ENCODE measurements at regions not wholly inside any gene's neighbourhood (a gene's known extent, or its start where the extent isn't known, plus 50 kb on each side); places are given as distances from the start of the nearest gene placed in this dataset.
A peak's percentile ranks its signal among the peaks of the same experiment; 100 is the strongest.

DNA sequence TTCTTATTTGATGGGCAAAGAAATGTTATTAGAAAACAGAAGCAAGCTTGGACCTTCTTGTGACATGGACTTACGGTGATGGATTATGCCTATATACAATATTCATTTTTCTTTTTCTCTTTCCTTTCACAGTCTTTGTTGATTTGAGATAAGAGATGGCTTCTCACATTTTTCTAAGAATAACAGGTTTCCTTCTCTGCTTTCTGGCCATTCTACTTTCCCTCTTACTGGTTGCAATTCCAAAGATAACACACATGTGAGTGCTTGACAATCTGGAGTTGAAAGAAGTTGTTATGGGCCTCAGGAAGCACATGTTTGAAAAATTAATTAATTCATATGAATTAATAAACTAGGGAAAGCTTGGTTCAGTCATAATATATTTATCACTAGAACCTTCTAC is 89.8 kb upstream of the RPS23 start:
- Histone ChIP-seq H4K20me1 (replicated peaks; ENCODE audit: control insufficient read depth, insufficient read depth, low read length) (no peaks in the 10 kb centered on the region), H3K9ac (ENCODE audit: insufficient read depth in 1 of 2, low read depth in 2 of 2, low read length in 2 of 2) (no peak overlapping the region), H3K27me3 (ENCODE audit: control insufficient read depth in 2 of 2, insufficient read depth in 2 of 2, low read length in 2 of 2) (no peaks in the 10 kb centered on the region), H3K4me1 (replicated peaks in 1 of 2; ENCODE audit: control insufficient read depth in 2 of 2, insufficient read depth in 2 of 2, low read length in 2 of 2) (peaks cover 8 to 14% of the 10 kb centered on the region in 2 experiments; a peak in 4 of 5 replicates), H3K9me1 (ENCODE audit: control insufficient read depth, insufficient read depth, low read length) (no peaks in the 10 kb centered on the region), H3K27ac (ENCODE audit: extremely low read depth, low read depth, low read length) (peak overlapping the region; percentile 42; the same call in 1 of the 3 replicates), H3K36me3 (ENCODE audit: control insufficient read depth, insufficient read depth, low read length) (no peaks in the 10 kb centered on the region), H3K79me2 (ENCODE audit: control insufficient read depth, insufficient read depth, low read length) (no peaks in the 10 kb centered on the region), H2AFZ (ENCODE audit: low read depth, low read length) (peak overlapping the region; percentile 72), H3K4me2 (ENCODE audit: insufficient read depth, low read length) (no peak overlapping the region), H3K9me3 (replicated peaks; ENCODE audit: control insufficient read depth, insufficient read depth, low read depth, low read length) (no peaks in the 10 kb centered on the region), H3K4me3 (no peak overlapping the region)
- intact Hi-C loops (cut with micrococcal nuclease) (no loop called here), in situ Hi-C loops (cut with MboI) (loop anchor here (25.0 kb wide), 2 partner anchors 269 to 419 kb away; no protein-coding TSS in a partner anchor)
- WGBS (ENCODE audit: insufficient coverage, low coverage, missing lambda C conversion rate) = 11% methylated on average over 1 of the region's 1 CpG
- ChIA-PET CTCF (ENCODE audit: low intra/inter-chr PET ratio) (no interaction called here), POLR2A (interaction anchor here (0.7 to 3.4 kb wide), 2 partner anchors 10 kb away, joined by 3 to 13 read pairs; no protein-coding TSS in a partner anchor)
- no peak for DNase-seq (ENCODE audit: extremely low read depth in 1 of 4, low spot score in 3 of 4)
- no peak; the same call in 2 of the 3 replicates for ATAC-seq
- BruUV-seq (replicated peaks) = no TSS peak
- FAIRE-seq = no peak
- TF ChIP-seq ZC3H8 (IDR thresholded peaks at IDR 0.05) = no peak
- TF ChIP-seq EP400 (IDR thresholded peaks at IDR 0.05) = 0 out of 2 replicates have a peak, but pooled peaks have one; percentile 15
- TF ChIP-seq, protein P1, sequence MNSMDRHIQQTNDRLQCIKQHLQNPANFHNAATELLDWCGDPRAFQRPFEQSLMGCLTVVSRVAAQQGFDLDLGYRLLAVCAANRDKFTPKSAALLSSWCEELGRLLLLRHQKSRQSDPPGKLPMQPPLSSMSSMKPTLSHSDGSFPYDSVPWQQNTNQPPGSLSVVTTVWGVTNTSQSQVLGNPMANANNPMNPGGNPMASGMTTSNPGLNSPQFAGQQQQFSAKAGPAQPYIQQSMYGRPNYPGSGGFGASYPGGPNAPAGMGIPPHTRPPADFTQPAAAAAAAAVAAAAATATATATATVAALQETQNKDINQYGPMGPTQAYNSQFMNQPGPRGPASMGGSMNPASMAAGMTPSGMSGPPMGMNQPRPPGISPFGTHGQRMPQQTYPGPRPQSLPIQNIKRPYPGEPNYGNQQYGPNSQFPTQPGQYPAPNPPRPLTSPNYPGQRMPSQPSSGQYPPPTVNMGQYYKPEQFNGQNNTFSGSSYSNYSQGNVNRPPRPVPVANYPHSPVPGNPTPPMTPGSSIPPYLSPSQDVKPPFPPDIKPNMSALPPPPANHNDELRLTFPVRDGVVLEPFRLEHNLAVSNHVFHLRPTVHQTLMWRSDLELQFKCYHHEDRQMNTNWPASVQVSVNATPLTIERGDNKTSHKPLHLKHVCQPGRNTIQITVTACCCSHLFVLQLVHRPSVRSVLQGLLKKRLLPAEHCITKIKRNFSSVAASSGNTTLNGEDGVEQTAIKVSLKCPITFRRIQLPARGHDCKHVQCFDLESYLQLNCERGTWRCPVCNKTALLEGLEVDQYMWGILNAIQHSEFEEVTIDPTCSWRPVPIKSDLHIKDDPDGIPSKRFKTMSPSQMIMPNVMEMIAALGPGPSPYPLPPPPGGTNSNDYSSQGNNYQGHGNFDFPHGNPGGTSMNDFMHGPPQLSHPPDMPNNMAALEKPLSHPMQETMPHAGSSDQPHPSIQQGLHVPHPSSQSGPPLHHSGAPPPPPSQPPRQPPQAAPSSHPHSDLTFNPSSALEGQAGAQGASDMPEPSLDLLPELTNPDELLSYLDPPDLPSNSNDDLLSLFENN (IDR thresholded peaks at IDR 0.05; ENCODE audit: low read depth in 2 of 2, low read length in 2 of 2) = no peak
- no peak for TF ChIP-seq ZNF232 (CRISPR knock-in tag; IDR thresholded peaks at IDR 0.05)
- TF ChIP-seq KLF6 (CRISPR knock-in tag; IDR thresholded peaks at IDR 0.05; ENCODE audit: borderline replicate concordance) = no peak
- TF ChIP-seq C11orf30 (IDR thresholded peaks at IDR 0.05; ENCODE audit: low read depth) = no peak
- no peak for TF ChIP-seq THRAP3 (IDR thresholded peaks at IDR 0.05; ENCODE audit: borderline replicate concordance)
- TF ChIP-seq COPS2 (conservative IDR thresholded peaks at IDR 0.05) = no peak
- TF ChIP-seq ARID1B (IDR thresholded peaks at IDR 0.05) = peak; percentile 41; the same call in 1 of the 2 replicates
- TF ChIP-seq, protein P2, sequence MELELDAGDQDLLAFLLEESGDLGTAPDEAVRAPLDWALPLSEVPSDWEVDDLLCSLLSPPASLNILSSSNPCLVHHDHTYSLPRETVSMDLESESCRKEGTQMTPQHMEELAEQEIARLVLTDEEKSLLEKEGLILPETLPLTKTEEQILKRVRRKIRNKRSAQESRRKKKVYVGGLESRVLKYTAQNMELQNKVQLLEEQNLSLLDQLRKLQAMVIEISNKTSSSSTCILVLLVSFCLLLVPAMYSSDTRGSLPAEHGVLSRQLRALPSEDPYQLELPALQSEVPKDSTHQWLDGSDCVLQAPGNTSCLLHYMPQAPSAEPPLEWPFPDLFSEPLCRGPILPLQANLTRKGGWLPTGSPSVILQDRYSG (tag; conservative IDR thresholded peaks at IDR 0.05; ENCODE audit: low read depth) = no peak
- TF ChIP-seq, protein P3, sequence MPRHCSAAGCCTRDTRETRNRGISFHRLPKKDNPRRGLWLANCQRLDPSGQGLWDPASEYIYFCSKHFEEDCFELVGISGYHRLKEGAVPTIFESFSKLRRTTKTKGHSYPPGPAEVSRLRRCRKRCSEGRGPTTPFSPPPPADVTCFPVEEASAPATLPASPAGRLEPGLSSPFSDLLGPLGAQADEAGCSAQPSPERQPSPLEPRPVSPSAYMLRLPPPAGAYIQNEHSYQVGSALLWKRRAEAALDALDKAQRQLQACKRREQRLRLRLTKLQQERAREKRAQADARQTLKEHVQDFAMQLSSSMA (CRISPR knock-in tag; IDR thresholded peaks at IDR 0.05) = no peak
- peak; percentile 33 for TF ChIP-seq L3MBTL2 (IDR thresholded peaks at IDR 0.05)
- TF ChIP-seq, protein P4, sequence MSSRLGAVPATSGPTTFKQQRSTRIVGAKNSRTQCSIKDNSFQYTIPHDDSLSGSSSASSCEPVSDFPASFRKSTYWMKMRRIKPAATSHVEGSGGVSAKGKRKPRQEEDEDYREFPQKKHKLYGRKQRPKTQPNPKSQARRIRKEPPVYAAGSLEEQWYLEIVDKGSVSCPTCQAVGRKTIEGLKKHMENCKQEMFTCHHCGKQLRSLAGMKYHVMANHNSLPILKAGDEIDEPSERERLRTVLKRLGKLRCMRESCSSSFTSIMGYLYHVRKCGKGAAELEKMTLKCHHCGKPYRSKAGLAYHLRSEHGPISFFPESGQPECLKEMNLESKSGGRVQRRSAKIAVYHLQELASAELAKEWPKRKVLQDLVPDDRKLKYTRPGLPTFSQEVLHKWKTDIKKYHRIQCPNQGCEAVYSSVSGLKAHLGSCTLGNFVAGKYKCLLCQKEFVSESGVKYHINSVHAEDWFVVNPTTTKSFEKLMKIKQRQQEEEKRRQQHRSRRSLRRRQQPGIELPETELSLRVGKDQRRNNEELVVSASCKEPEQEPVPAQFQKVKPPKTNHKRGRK (tag; IDR thresholded peaks at IDR 0.05) = no peak
- no peak for TF ChIP-seq EP300 (IDR thresholded peaks at IDR 0.05; ENCODE audit: low read length)
- TF ChIP-seq SOX6 (IDR thresholded peaks at IDR 0.05) = peak; percentile 57; the same call in 1 of the 2 replicates
